HCT116 (cell line): ENCODE measurements at regions not wholly inside any gene's neighbourhood (a gene's known extent, or its start where the extent isn't known, plus 50 kb on each side); places are given as distances from the start of the nearest gene placed in this dataset.

ENCODE experiments used
- EGR1 ChIP-seq: IDR thresholded peaks from 2 replicates; pipeline ENCODE4 v1.6.1; 2012; ENCODE audit warnings: low read depth
- EZH2 ChIP-seq: fragments of 200-600 bp; sonication (generic); IDR thresholded peaks from 2 replicates; pipeline ENCODE4 v1.6.1; 2017; ENCODE audit warnings: antibody characterized with exemption, mixed run types
- FOSL1 ChIP-seq: IDR thresholded peaks from 2 replicates; pipeline ENCODE4 v1.6.1; 2012; ENCODE audit warnings: low read depth
- JUND ChIP-seq: IDR thresholded peaks from 2 replicates; pipeline ENCODE4 v1.6.1; 2012
- POLR2A ChIP-seq: IDR thresholded peaks from 2 replicates; pipeline ENCODE4 v1.7.0; 2011; ENCODE audit warnings: borderline replicate concordance; ENCODE audit not compliant: insufficient read depth, insufficient read length; ENCODE audit errors: extremely low read depth
- POLR2AphosphoS5 ChIP-seq: IDR thresholded peaks from 2 replicates; pipeline ENCODE4 v1.6.1; 2011; ENCODE audit warnings: mild to moderate bottlenecking, low read depth, low read length, moderate library complexity
- SP1 ChIP-seq: IDR thresholded peaks from 2 replicates; pipeline ENCODE4 v1.6.1; 2012; ENCODE audit warnings: low read depth
- ZNF274 ChIP-seq: fragments of 200-500 bp; sonication (Bioruptor generic); IDR thresholded peaks from 2 replicates; pipeline ENCODE4 v1.6.1; 2014; ENCODE audit warnings: mild to moderate bottlenecking, low read depth, low read length, inconsistent platforms
- TF ChIP-seq, protein P1 (sequence below), 3 experiments: fragments of 200-600 bp in 1 of 3; sonication (generic) in 1 of 3; IDR thresholded peaks in 2 of 3; conservative IDR thresholded peaks in 1 of 3; 2 replicates each; pipeline ENCODE4 v1.5.1; 2012 to 2017; ENCODE audit warnings: low read depth in 2 of 3, low read length in 2 of 3, antibody characterized with exemption in 1 of 3, borderline replicate concordance in 1 of 3, control low read depth in 1 of 3, mild to moderate bottlenecking in 1 of 3, mixed read lengths in 1 of 3, mixed run types in 1 of 3, moderate library complexity in 1 of 3; ENCODE audit not compliant: insufficient read depth in 1 of 3
- TF ChIP-seq, protein P2 (sequence below): IDR thresholded peaks from 2 replicates; pipeline ENCODE4 v1.6.1; 2012
- TF ChIP-seq, protein P3 (sequence below): IDR thresholded peaks from 2 replicates; pipeline ENCODE4 v1.6.1; 2012; ENCODE audit warnings: low read depth
- TF ChIP-seq, protein P4 (sequence below): IDR thresholded peaks from 2 replicates; pipeline ENCODE4 v1.6.1; 2011; ENCODE audit warnings: mild to moderate bottlenecking, low read length, moderate library complexity; ENCODE audit not compliant: insufficient replicate concordance; ENCODE audit errors: extremely low read depth

DNA sequence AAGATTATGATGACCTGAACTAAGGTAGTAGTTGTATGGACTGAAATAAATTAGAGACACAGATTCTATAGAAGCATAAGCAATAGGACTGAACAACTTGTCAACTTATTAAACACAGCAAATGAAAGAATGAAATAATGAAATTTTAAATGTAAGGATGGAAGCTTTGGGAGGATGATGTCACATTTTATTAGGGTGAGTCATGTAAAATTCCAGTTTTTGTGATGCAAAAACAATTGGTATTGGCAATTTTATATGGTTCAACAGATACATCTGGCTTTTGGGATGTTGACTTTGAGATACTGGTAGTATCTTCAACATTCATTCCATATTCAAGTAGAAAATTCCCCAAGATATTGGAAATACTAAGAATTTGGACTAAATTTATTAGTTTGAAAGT, 72.7 kb upstream of the IL15 start:
- TF ChIP-seq, protein P1, sequence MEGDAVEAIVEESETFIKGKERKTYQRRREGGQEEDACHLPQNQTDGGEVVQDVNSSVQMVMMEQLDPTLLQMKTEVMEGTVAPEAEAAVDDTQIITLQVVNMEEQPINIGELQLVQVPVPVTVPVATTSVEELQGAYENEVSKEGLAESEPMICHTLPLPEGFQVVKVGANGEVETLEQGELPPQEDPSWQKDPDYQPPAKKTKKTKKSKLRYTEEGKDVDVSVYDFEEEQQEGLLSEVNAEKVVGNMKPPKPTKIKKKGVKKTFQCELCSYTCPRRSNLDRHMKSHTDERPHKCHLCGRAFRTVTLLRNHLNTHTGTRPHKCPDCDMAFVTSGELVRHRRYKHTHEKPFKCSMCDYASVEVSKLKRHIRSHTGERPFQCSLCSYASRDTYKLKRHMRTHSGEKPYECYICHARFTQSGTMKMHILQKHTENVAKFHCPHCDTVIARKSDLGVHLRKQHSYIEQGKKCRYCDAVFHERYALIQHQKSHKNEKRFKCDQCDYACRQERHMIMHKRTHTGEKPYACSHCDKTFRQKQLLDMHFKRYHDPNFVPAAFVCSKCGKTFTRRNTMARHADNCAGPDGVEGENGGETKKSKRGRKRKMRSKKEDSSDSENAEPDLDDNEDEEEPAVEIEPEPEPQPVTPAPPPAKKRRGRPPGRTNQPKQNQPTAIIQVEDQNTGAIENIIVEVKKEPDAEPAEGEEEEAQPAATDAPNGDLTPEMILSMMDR (IDR thresholded peaks at IDR 0.05 in 2 of 3, conservative IDR thresholded peaks at IDR 0.05 in 1 of 3; ENCODE audit: borderline replicate concordance in 1 of 3, insufficient read depth in 1 of 3, low read depth in 2 of 3, low read length in 2 of 3), result no peak
- no peak for TF ChIP-seq ZNF274
- TF ChIP-seq EZH2, result no peak
- TF ChIP-seq POLR2A, result no peak
- TF ChIP-seq POLR2AphosphoS5, result no peak
- TF ChIP-seq, protein P2, sequence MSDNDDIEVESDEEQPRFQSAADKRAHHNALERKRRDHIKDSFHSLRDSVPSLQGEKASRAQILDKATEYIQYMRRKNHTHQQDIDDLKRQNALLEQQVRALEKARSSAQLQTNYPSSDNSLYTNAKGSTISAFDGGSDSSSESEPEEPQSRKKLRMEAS, result no peak
- no peak for TF ChIP-seq EGR1
- no peak for TF ChIP-seq JUND
- TF ChIP-seq, protein P3, sequence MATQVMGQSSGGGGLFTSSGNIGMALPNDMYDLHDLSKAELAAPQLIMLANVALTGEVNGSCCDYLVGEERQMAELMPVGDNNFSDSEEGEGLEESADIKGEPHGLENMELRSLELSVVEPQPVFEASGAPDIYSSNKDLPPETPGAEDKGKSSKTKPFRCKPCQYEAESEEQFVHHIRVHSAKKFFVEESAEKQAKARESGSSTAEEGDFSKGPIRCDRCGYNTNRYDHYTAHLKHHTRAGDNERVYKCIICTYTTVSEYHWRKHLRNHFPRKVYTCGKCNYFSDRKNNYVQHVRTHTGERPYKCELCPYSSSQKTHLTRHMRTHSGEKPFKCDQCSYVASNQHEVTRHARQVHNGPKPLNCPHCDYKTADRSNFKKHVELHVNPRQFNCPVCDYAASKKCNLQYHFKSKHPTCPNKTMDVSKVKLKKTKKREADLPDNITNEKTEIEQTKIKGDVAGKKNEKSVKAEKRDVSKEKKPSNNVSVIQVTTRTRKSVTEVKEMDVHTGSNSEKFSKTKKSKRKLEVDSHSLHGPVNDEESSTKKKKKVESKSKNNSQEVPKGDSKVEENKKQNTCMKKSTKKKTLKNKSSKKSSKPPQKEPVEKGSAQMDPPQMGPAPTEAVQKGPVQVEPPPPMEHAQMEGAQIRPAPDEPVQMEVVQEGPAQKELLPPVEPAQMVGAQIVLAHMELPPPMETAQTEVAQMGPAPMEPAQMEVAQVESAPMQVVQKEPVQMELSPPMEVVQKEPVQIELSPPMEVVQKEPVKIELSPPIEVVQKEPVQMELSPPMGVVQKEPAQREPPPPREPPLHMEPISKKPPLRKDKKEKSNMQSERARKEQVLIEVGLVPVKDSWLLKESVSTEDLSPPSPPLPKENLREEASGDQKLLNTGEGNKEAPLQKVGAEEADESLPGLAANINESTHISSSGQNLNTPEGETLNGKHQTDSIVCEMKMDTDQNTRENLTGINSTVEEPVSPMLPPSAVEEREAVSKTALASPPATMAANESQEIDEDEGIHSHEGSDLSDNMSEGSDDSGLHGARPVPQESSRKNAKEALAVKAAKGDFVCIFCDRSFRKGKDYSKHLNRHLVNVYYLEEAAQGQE, result no peak
- TF ChIP-seq, protein P4, sequence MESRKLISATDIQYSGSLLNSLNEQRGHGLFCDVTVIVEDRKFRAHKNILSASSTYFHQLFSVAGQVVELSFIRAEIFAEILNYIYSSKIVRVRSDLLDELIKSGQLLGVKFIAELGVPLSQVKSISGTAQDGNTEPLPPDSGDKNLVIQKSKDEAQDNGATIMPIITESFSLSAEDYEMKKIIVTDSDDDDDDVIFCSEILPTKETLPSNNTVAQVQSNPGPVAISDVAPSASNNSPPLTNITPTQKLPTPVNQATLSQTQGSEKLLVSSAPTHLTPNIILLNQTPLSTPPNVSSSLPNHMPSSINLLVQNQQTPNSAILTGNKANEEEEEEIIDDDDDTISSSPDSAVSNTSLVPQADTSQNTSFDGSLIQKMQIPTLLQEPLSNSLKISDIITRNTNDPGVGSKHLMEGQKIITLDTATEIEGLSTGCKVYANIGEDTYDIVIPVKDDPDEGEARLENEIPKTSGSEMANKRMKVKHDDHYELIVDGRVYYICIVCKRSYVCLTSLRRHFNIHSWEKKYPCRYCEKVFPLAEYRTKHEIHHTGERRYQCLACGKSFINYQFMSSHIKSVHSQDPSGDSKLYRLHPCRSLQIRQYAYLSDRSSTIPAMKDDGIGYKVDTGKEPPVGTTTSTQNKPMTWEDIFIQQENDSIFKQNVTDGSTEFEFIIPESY, result no peak
- TF ChIP-seq FOSL1, result no peak
- TF ChIP-seq SP1, result no peak
